ENCODE measurements at regions not wholly inside any gene's neighbourhood (a gene's known extent, or its start where the extent isn't known, plus 50 kb on each side); places are given as distances from the start of the nearest gene placed in this dataset.

- in situ Hi-C loops (cut with HindIII; ENCODE audit: low pct_unique_long_range_greater_than_20kb, low sequenced_read_pairs) = no loop called here
- DNase-seq (ENCODE audit: low read depth) = no peak
These were observed 252.4 kb upstream of the SLC39A10 start for GRCh38 chr2:195404651-195405050.

GRCh38 chr2:195396479-195396878, 260.5 kb upstream of the SLC39A10 start:
- in situ Hi-C loops (cut with HindIII; ENCODE audit: low pct_unique_long_range_greater_than_20kb, low sequenced_read_pairs) = no loop called here
- DNase-seq (ENCODE audit: low read depth) = no peak

- DNase-seq (ENCODE audit: low read depth) = no peak
These were observed 261.7 kb upstream of the SLC39A10 start for GRCh38 chr2:195395362-195395761.

GRCh38 chr2:195392446-195393336, 264.3 kb upstream of the SLC39A10 start:
- in situ Hi-C loops (cut with HindIII; ENCODE audit: low pct_unique_long_range_greater_than_20kb, low sequenced_read_pairs) = no loop called here
- no peak for DNase-seq (ENCODE audit: low read depth)

More at GRCh38 chr2:195395362-195395761, 261.7 kb upstream of the SLC39A10 start:
- in situ Hi-C loops (cut with HindIII; ENCODE audit: low pct_unique_long_range_greater_than_20kb, low sequenced_read_pairs) = no loop called here

GRCh38 chr2:195390686-195391321, 266.2 kb upstream of the SLC39A10 start:
- in situ Hi-C loops (cut with HindIII; ENCODE audit: low pct_unique_long_range_greater_than_20kb, low sequenced_read_pairs) = no loop called here

GRCh38 chr2:195388028-195388427, 269.0 kb upstream of the SLC39A10 start:
- DNase-seq (ENCODE audit: low read depth) = no peak
- in situ Hi-C loops (cut with HindIII; ENCODE audit: low pct_unique_long_range_greater_than_20kb, low sequenced_read_pairs) = no loop called here

More at GRCh38 chr2:195390686-195391321, 266.2 kb upstream of the SLC39A10 start:
- no peak for DNase-seq (ENCODE audit: low read depth)

- no peak for DNase-seq (ENCODE audit: low read depth)
- in situ Hi-C loops (cut with HindIII; ENCODE audit: low pct_unique_long_range_greater_than_20kb, low sequenced_read_pairs) = no loop called here
These were observed 274.8 kb upstream of the SLC39A10 start for GRCh38 chr2:195382186-195382585.

- no peak for DNase-seq (ENCODE audit: low read depth)
- in situ Hi-C loops (cut with HindIII; ENCODE audit: low pct_unique_long_range_greater_than_20kb, low sequenced_read_pairs) = no loop called here
These were observed 286.7 kb upstream of the SLC39A10 start for GRCh38 chr2:195370167-195370943.

- in situ Hi-C loops (cut with HindIII; ENCODE audit: low pct_unique_long_range_greater_than_20kb, low sequenced_read_pairs) = no loop called here
These were observed 287.8 kb upstream of the SLC39A10 start for GRCh38 chr2:195369218-195369587.

GRCh38 chr2:195368249-195369217, 288.5 kb upstream of the SLC39A10 start:
- no peak for DNase-seq (ENCODE audit: low read depth)
- in situ Hi-C loops (cut with HindIII; ENCODE audit: low pct_unique_long_range_greater_than_20kb, low sequenced_read_pairs) = no loop called here

More at GRCh38 chr2:195369218-195369587, 287.8 kb upstream of the SLC39A10 start:
- no peak for DNase-seq (ENCODE audit: low read depth)

- DNase-seq (ENCODE audit: low read depth) = no peak
- in situ Hi-C loops (cut with HindIII; ENCODE audit: low pct_unique_long_range_greater_than_20kb, low sequenced_read_pairs) = no loop called here
These were observed 289.2 kb upstream of the SLC39A10 start for GRCh38 chr2:195367809-195368208.

GRCh38 chr2:195364015-195364965, 292.7 kb upstream of the SLC39A10 start:
- DNase-seq (ENCODE audit: low read depth) = peak; percentile 6
- in situ Hi-C loops (cut with HindIII; ENCODE audit: low pct_unique_long_range_greater_than_20kb, low sequenced_read_pairs) = no loop called here

- in situ Hi-C loops (cut with HindIII; ENCODE audit: low pct_unique_long_range_greater_than_20kb, low sequenced_read_pairs) = no loop called here
- no peak for DNase-seq (ENCODE audit: low read depth)
These were observed 293.5 kb upstream of the SLC39A10 start for GRCh38 chr2:195363496-195363895.

GRCh38 chr2:195360242-195360641, 296.8 kb upstream of the SLC39A10 start:
- DNase-seq (ENCODE audit: low read depth) = no peak
- in situ Hi-C loops (cut with HindIII; ENCODE audit: low pct_unique_long_range_greater_than_20kb, low sequenced_read_pairs) = no loop called here

GRCh38 chr2:195359043-195359735, 297.8 kb upstream of the SLC39A10 start:
- DNase-seq (ENCODE audit: low read depth) = no peak
- in situ Hi-C loops (cut with HindIII; ENCODE audit: low pct_unique_long_range_greater_than_20kb, low sequenced_read_pairs) = no loop called here

GRCh38 chr2:195356920-195357440, 300.0 kb upstream of the SLC39A10 start:
- in situ Hi-C loops (cut with HindIII; ENCODE audit: low pct_unique_long_range_greater_than_20kb, low sequenced_read_pairs) = no loop called here
- DNase-seq (ENCODE audit: low read depth) = no peak

All from Caki2 (cell line).